Ishikawa (cell line): ENCODE measurements at regions not wholly inside any gene's neighbourhood (a gene's known extent, or its start where the extent isn't known, plus 50 kb on each side); places are given as distances from the start of the nearest gene placed in this dataset.

ENCODE experiments used
- CEBPB ChIP-seq: IDR thresholded peaks from 2 replicates; pipeline ENCODE4 v1.6.1; 2012
- CREB1 ChIP-seq: IDR thresholded peaks from 2 replicates; pipeline ENCODE4 v1.6.1; 2012; ENCODE audit warnings: low read depth
- EGR1 ChIP-seq: IDR thresholded peaks from 2 replicates; pipeline ENCODE4 v1.6.1; 2012
- EP300 ChIP-seq: IDR thresholded peaks from 2 replicates; pipeline ENCODE4 v1.6.1; 2012; ENCODE audit warnings: borderline replicate concordance
- FOXM1 ChIP-seq: IDR thresholded peaks from 2 replicates; pipeline ENCODE4 v1.6.1; 2012; ENCODE audit warnings: low read depth, borderline replicate concordance
- MAX ChIP-seq: IDR thresholded peaks from 2 replicates; pipeline ENCODE4 v1.6.1; 2012
- NFIC ChIP-seq: IDR thresholded peaks from 2 replicates; pipeline ENCODE4 v1.6.1; 2012
- RAD21 ChIP-seq: IDR thresholded peaks from 2 replicates; pipeline ENCODE4 v1.6.1; 2012; ENCODE audit warnings: low read depth
- REST ChIP-seq: IDR thresholded peaks from 2 replicates; pipeline ENCODE4 v1.6.1; 2012; ENCODE audit warnings: low read depth, mild to moderate bottlenecking
- TAF1 ChIP-seq: IDR thresholded peaks from 2 replicates; pipeline ENCODE4 v1.6.1; 2012; ENCODE audit warnings: low read depth, mild to moderate bottlenecking
- TCF12 ChIP-seq: IDR thresholded peaks from 2 replicates; pipeline ENCODE4 v1.6.1; 2012; ENCODE audit warnings: low read depth
- TEAD4 ChIP-seq: IDR thresholded peaks from 2 replicates; pipeline ENCODE4 v1.6.1; 2012
- USF1 ChIP-seq: IDR thresholded peaks from 2 replicates; pipeline ENCODE4 v1.6.1; 2012
- YY1 ChIP-seq: IDR thresholded peaks from 2 replicates; pipeline ENCODE4 v1.6.1; 2012; ENCODE audit warnings: low read depth
- ZBTB7A ChIP-seq: IDR thresholded peaks from 2 replicates; pipeline ENCODE4 v1.6.1; 2012; ENCODE audit warnings: low read depth

GRCh38 chr3:25033407-25034029 lies 394.5 kb upstream of the RARB start:
- peak; percentile 51; the same call in 1 of the 2 replicates for TF ChIP-seq RAD21
- no peak for TF ChIP-seq EGR1

GRCh38 chr3:25035526-25035925 lies 392.5 kb upstream of the RARB start:
- TF ChIP-seq ZBTB7A (no peak), CEBPB (no peak), NFIC (no peak), TEAD4 (no peak), MAX (no peak), REST (no peak), EGR1 (no peak), RAD21 (no peak), USF1 (no peak), TCF12 (no peak), TAF1 (no peak), EP300 (no peak), YY1 (no peak), FOXM1 (no peak), CREB1 (no peak)

GRCh38 chr3:25036633-25037032 lies 391.4 kb upstream of the RARB start:
- no peak for TF ChIP-seq EGR1
- TF ChIP-seq TEAD4: no peak
- TF ChIP-seq REST: no peak
- TF ChIP-seq FOXM1: no peak
- TF ChIP-seq CREB1: no peak
- no peak for TF ChIP-seq EP300

GRCh38 chr3:25037049-25037547 lies 391.0 kb upstream of the RARB start:
- TF ChIP-seq TCF12 (no peak), MAX (no peak), CREB1 (no peak), ZBTB7A (no peak), NFIC (no peak), FOXM1 (no peak), CEBPB (no peak), YY1 (no peak), TEAD4 (no peak), TAF1 (no peak), EGR1 (no peak), USF1 (no peak), RAD21 (no peak), EP300 (no peak), REST (no peak)

- TF ChIP-seq TCF12: 0 out of 2 replicates have a peak, but pooled peaks have one; percentile 19
- TF ChIP-seq NFIC: peak; percentile 50
- no peak for TF ChIP-seq TAF1
These were observed 389.8 kb upstream of the RARB start for GRCh38 chr3:25038271-25038670.
